NCI-H2029 treated with DMSO at 0.1 percent for 48 hours (cell line): ENCODE measurements at regions not wholly inside any gene's neighbourhood (a gene's known extent, or its start where the extent isn't known, plus 50 kb on each side); places are given as distances from the start of the nearest gene placed in this dataset.
"Not testable (repeated sequence)": the region's sequence is repeated elsewhere in the genome, so short reads cannot be mapped to it uniquely, and the experiment has no call there.

Experiments
- DNase-seq: peaks from one replicate; lab custom pipeline; 2025; lab: John Stamatoyannopoulos, UW

- no peak for DNase-seq
Measured at GRCh38 chr1:47661040-47661439, 223.2 kb downstream of the FOXD2 start.

DNA sequence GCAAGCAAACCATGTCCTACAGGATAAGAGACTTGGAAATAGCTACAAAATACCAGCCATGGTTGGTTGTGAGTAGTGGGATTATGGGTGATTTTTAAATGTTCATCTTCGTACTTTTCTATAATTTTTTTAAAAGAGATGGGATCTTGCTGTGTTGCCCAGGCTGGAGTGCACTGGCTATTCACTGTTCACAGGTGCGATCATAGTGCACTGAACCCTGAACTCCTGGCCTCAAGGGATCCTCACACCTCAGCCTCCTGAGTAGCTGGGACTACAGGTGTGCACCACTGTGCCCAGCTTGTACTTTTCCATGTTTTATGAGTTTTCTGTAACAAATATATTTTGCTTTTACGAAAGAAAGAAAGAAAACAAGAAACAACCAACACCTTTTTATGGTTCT lies 224.2 kb downstream of the FOXD2 start:
- no peak for DNase-seq

DNA sequence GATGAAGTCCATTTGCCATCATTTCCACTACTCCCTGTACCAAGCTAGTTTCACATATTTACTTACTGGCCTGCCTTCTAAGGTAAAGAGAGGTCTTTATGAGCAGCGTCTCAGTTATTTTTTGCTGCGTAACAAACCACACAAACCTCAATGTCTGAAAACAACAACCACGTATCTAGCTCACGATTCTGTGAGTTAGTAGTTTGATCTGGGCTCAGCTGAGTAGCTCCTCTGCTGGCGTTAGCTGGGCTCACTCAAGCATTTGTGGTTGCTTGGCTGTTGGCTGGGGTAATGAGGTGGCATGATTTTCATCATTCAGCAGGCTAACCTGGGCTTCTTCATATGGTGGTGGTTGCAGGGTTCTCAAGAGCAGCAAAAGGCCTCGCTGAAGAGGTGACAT lies 225.4 kb downstream of the FOXD2 start:
- no peak for DNase-seq

- no peak for DNase-seq
Measured at GRCh38 chr1:47664356-47664755, 226.5 kb downstream of the FOXD2 start.

DNA sequence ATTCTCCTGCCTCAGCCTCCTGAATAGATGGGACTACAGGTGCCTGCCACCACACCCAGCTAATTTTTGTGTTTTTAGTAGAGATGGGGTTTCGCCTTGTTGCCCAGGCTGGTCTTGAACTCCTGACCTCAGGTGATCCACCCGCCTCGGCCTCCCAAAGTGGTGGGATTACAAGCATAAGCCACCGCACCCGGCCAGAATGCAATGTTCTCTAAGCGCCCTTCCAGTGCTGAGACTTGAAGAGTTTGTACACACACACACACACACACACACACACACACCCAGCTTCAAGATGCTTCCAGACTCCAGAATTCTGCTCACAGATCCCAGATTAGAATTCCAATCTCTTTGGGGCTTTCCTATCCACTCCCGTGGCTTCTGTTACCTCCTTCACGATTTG lies 227.1 kb downstream of the FOXD2 start:
- DNase-seq, result not testable (repeated sequence)

GRCh38 chr1:47669081-47669585 lies 231.3 kb downstream of the FOXD2 start:
- DNase-seq, result no peak

GRCh38 chr1:47672622-47673021 lies 234.8 kb downstream of the FOXD2 start:
- no peak for DNase-seq

GRCh38 chr1:47674189-47674588 lies 236.3 kb downstream of the FOXD2 start:
- no peak for DNase-seq

DNA sequence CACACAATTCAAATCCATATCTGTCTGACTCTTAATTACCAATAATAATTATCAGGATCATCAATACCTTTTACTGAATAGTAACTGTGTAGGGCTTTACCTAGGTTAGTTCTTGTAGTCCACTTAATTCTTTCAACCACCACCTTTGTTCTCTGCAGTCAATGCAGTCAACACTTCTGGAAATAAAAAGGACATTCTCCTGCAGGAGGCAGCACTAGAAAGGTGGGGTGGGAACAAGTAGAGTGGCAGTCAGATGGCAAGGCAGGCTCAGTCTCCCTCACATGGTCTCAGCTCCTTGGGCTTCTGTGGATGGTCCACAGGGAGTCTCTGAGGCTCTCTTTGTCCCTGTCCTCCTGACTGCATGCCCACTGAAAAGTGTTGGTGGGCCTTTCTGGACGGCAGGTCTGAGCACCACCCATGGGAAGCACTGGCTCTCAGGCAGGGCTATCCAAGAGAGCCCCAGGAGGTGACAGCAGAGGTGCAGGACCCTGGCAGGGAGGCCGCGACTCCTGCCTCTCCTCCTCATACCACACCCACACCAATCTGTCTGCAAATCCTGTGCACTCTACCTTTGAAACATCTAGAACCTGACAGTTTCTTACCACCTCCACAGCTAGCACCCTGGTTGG lies 237.3 kb downstream of the FOXD2 start:
- DNase-seq, result no peak

DNA sequence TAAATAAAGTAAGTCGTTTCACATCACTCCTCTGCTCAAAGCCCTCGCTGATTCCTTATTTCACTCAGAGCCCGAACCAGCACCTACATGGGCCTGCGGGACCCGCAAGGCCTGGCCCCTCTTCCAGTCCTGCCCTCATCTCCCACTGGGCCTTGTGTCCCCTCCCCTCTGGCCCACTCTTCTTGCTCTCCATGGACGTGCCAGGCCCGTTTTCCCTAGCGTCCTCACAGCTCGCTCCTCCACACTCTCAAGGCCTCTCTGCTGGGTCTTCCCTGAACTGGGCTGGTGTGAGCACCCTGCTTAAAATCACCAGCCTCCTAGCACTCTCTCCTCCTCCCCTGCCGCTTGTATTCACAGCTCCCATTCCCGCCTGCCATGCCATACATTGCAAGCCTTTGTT lies 237.9 kb downstream of the FOXD2 start:
- no peak for DNase-seq

GRCh38 chr1:47676311-47677054 lies 238.6 kb downstream of the FOXD2 start:
- DNase-seq, result no peak

GRCh38 chr1:47677241-47677940 lies 239.5 kb downstream of the FOXD2 start:
- no peak for DNase-seq

DNA sequence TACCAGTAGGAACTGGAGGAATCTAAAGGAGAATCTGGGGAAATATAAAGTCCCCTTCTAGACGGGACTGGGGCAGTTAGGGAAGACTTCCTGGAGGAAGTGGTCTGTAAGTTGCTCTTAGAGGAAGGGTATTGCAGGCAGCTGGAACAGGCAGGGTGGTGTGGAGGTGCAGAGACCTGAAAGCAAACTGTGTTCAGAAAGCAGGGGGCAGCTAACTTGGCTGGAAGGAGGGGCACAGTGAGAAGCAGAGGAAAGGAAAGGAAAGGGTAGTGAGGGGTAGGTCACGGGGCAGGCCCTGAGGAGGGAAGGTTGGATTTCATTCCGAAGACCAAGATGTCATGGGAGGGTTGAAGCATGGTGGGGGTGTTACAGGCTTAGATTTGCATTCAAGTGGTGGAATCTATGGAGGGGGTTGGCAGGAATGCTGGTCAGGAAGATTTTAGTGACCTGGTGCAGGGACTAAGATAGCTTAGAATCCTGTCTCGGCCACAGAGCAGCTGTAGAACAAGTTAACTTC lies 240.7 kb downstream of the FOXD2 start:
- DNase-seq, result no peak

DNA sequence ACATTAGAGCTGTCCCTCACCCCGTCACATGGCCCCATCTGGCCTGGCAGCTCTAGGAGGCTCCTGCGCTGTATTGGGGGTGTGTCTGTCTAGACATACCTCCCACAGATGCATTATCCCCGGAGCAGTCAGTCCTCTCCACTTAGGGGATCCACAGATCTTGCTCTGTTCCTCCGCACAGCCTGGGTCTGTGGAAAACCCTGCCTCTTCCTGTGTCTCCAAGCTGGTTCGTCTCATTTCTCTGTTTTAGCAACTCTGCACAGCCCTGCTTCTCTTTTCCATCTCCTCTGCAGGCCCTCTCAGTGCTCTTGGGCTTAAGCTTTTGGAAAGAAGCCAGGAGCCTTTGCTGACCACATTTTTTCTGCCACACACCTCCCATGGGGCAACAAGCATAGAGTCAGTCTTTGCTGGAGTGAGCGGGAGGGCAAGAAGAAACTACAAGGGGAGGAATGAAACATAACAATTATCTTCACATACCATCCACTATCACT lies 241.5 kb downstream of the FOXD2 start:
- DNase-seq, result no peak

DNA sequence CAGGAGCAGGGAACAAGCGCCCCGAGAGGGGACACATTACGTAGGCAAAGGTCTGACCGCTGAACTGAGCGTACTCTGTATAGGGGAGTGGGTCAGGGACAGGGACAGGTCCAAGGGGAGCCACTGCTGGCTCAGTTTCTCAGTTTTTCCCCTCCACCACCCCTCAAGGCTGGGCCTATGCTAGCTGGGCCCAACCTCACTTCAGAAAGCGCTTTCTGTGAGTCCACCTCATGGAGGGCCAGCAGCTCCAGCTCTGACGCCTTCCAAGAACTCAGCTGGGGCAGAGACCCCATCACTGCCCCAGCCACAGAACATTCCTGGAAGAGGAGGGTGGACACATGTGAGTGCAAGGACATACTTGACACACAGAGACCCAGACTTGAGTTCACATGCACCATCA lies 242.0 kb downstream of the FOXD2 start:
- DNase-seq, result no peak

GRCh38 chr1:47680815-47681475 lies 243.1 kb downstream of the FOXD2 start:
- no peak for DNase-seq

DNA sequence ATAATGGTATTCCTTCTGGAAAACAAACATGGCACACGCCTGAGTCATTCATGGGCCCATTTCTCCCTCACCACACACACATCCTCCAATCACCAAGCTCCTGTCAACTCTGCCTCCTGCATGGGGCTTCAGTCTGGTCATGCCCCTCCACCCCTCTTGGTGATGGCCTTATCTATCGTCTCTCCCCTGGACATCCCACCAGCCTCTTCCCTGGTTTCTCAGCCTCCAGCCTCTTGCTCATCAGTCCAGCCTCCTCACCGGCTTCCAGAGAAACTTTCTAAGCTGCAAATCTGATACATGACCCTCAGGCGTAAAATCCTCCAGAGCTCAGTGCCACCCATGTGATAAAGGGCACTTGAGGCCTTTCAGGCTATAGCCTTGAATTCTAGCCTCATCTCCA lies 243.9 kb downstream of the FOXD2 start:
- no peak for DNase-seq

GRCh38 chr1:47682198-47682597 lies 244.4 kb downstream of the FOXD2 start:
- DNase-seq, result no peak

GRCh38 chr1:47682786-47683350 lies 245.0 kb downstream of the FOXD2 start:
- no peak for DNase-seq

GRCh38 chr1:47683401-47683800 lies 245.6 kb downstream of the FOXD2 start:
- DNase-seq, result no peak

DNA sequence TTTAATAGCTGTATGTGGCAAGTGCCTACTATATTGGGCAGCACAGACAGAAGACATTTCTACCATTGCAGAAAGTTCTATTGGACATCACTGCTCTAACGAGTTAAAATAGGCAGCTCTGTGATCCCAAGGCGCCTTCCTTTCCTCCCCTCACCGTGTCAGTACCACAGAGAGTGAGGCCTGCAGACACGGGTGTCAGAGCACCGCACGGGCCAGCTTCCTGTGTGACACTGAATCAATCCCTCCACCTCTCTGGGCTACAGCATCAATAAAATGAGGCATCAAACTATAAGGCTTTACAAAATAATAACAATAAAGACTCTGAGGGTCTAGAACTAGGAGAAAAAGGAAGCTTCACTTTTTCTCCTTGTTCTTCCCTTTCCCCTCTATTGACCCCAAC lies 246.7 kb downstream of the FOXD2 start:
- DNase-seq, result no peak
